ENCODE measurements at regions not wholly inside any gene's neighbourhood (a gene's known extent, or its start where the extent isn't known, plus 50 kb on each side); places are given as distances from the start of the nearest gene placed in this dataset.

GRCh38 chr12:107330831-107331431 is 237.6 kb upstream of the CRY1 start:
- no peak for TF ChIP-seq CTCF (conservative IDR thresholded peaks at IDR 0.05; ENCODE audit: low read length)
- TF ChIP-seq EZH2phosphoT487 (IDR thresholded peaks at IDR 0.05; ENCODE audit: borderline replicate concordance, low read depth, low read length) = no peak
